WTC11 (cell line): ENCODE measurements at regions not wholly inside any gene's neighbourhood (a gene's known extent, or its start where the extent isn't known, plus 50 kb on each side); places are given as distances from the start of the nearest gene placed in this dataset.

ENCODE experiments used
- ATAC-seq: fragments of 200-7000 bp; cut with Tn5 transposase; 2 replicates; pipeline ENCODE4 v1.10.0; 2021; ENCODE audit warnings: mild to moderate bottlenecking, moderate library complexity
- CTCF ChIA-PET: fragments of 300-600 bp; sonication (Branson Sonifier 250); formaldehyde crosslinking; loops from one replicate; lab custom pipeline; 2021; ENCODE audit warnings: antibody characterized with exemption; lab: Charles Lee
- POLR2A ChIA-PET: fragments of 350-600 bp; sonication (Branson Sonifier 250); formaldehyde crosslinking; loops from one replicate; lab custom pipeline; 2021; ENCODE audit warnings: antibody characterized with exemption; lab: Charles Lee
- DNase-seq: peaks from one replicate; pipeline ENCODE4 v3.0.0; 2021; ENCODE audit warnings: low spot score
- H3K27ac Mint-ChIP-seq: 2 replicates; pipeline ENCODE4 v1.8.0; 2021; ENCODE audit warnings: mixed read lengths
- H3K27me3 Mint-ChIP-seq: 2 replicates; pipeline ENCODE4 v1.8.0; 2021; ENCODE audit warnings: low read depth, mild to moderate bottlenecking, moderate library complexity, mixed read lengths
- H3K36me3 Mint-ChIP-seq: 2 replicates; pipeline ENCODE4 v1.8.0; 2021; ENCODE audit warnings: mixed read lengths
- H3K4me1 Mint-ChIP-seq: 2 replicates; pipeline ENCODE4 v1.8.0; 2022; ENCODE audit warnings: mixed read lengths
- H3K4me3 Mint-ChIP-seq: 2 replicates; pipeline ENCODE4 v1.8.0; 2021; ENCODE audit warnings: mild to moderate bottlenecking, moderate library complexity, mixed read lengths
- H3K9me3 Mint-ChIP-seq: 2 replicates; pipeline ENCODE4 v1.8.0; 2021; ENCODE audit warnings: mixed read lengths
- ARID4B ChIP-seq: sonication (generic); formaldehyde crosslinking; IDR thresholded peaks from 2 replicates; pipeline ENCODE4 v1.8.0; 2023; ENCODE audit warnings: missing genetic modification reagents, mild to moderate bottlenecking, borderline replicate concordance
- CBFB ChIP-seq: sonication (generic); formaldehyde crosslinking; IDR thresholded peaks from 2 replicates; pipeline ENCODE4 v1.8.1; 2022; ENCODE audit warnings: mild to moderate bottlenecking, low read depth, missing genetic modification reagents
- CDX4 ChIP-seq: fragments of 250-450 bp; sonication (Bioruptor Pico); IDR thresholded peaks from 2 replicates; pipeline ENCODE4 v1.9.0; 2021; ENCODE audit warnings: moderate library complexity, mild to moderate bottlenecking, inconsistent platforms, borderline replicate concordance
- ESRRA ChIP-seq: sonication (generic); formaldehyde crosslinking; IDR thresholded peaks from 2 replicates; pipeline ENCODE4 v1.8.1; 2022; ENCODE audit warnings: mild to moderate bottlenecking, missing genetic modification reagents, borderline replicate concordance
- JUN ChIP-seq: sonication (generic); formaldehyde crosslinking; IDR thresholded peaks from 2 replicates; pipeline ENCODE4 v1.8.0; 2023; ENCODE audit warnings: mild to moderate bottlenecking, missing genetic modification reagents
- KAT7 ChIP-seq: sonication (generic); formaldehyde crosslinking; IDR thresholded peaks from 2 replicates; pipeline ENCODE4 v1.8.1; 2023; ENCODE audit warnings: missing genetic modification reagents, mild to moderate bottlenecking, borderline replicate concordance
- NFE2L1 ChIP-seq: sonication (generic); formaldehyde crosslinking; IDR thresholded peaks from 2 replicates; pipeline ENCODE4 v1.8.1; 2023; ENCODE audit warnings: missing genetic modification reagents
- NR3C1 ChIP-seq: sonication (generic); formaldehyde crosslinking; conservative IDR thresholded peaks from 2 replicates; pipeline ENCODE4 v1.8.1; 2023; ENCODE audit warnings: low read depth, mild to moderate bottlenecking, missing genetic modification reagents
- ZNF281 ChIP-seq: sonication (generic); formaldehyde crosslinking; IDR thresholded peaks from 2 replicates; pipeline ENCODE4 v1.8.0; 2023; ENCODE audit warnings: mild to moderate bottlenecking, missing genetic modification reagents
- ZNF317 ChIP-seq: sonication (generic); formaldehyde crosslinking; IDR thresholded peaks from 2 replicates; pipeline ENCODE4 v1.8.1; 2023; ENCODE audit warnings: low read depth, mild to moderate bottlenecking, moderate library complexity, missing genetic modification reagents, borderline replicate concordance
- TF ChIP-seq, protein P1 (sequence below): fragments of 200-600 bp; IDR thresholded peaks from 2 replicates; pipeline ENCODE4 v1.8.0; 2022; ENCODE audit warnings: antibody characterized with exemption
- TF ChIP-seq, protein P2 (sequence below): sonication (generic); formaldehyde crosslinking; IDR thresholded peaks from 2 replicates; pipeline ENCODE4 v1.8.1; 2022; ENCODE audit warnings: missing genetic modification reagents, borderline replicate concordance
- TF ChIP-seq, protein P3 (sequence below): fragments of 250-450 bp; sonication (Bioruptor Pico); conservative IDR thresholded peaks from 2 replicates; pipeline ENCODE4 v1.9.0; 2021; ENCODE audit warnings: mild to moderate bottlenecking
- TF ChIP-seq, protein P4 (sequence below): sonication (generic); formaldehyde crosslinking; IDR thresholded peaks from 2 replicates; pipeline ENCODE4 v1.8.0; 2023; ENCODE audit warnings: missing genetic modification reagents

GRCh38 chr18:30766053-30766452, 276.5 kb downstream of the DSC3 start:
- H3K27ac Mint-ChIP-seq = no peak overlapping the region
- ChIA-PET POLR2A (no interaction called here), CTCF (no interaction called here)
- no peak overlapping the region for H3K4me3 Mint-ChIP-seq
- H3K9me3 Mint-ChIP-seq = peaks cover 34% of the 10 kb centered on the region
- H3K36me3 Mint-ChIP-seq = peaks cover 37% of the 10 kb centered on the region
- ATAC-seq (no peak), DNase-seq (no peak)
- no peak for TF ChIP-seq ZNF281
- TF ChIP-seq KAT7 = no peak
- TF ChIP-seq CBFB (CRISPR knock-in tag) = no peak
- TF ChIP-seq CDX4 (CRISPR knock-in tag) = no peak
- TF ChIP-seq, protein P1, sequence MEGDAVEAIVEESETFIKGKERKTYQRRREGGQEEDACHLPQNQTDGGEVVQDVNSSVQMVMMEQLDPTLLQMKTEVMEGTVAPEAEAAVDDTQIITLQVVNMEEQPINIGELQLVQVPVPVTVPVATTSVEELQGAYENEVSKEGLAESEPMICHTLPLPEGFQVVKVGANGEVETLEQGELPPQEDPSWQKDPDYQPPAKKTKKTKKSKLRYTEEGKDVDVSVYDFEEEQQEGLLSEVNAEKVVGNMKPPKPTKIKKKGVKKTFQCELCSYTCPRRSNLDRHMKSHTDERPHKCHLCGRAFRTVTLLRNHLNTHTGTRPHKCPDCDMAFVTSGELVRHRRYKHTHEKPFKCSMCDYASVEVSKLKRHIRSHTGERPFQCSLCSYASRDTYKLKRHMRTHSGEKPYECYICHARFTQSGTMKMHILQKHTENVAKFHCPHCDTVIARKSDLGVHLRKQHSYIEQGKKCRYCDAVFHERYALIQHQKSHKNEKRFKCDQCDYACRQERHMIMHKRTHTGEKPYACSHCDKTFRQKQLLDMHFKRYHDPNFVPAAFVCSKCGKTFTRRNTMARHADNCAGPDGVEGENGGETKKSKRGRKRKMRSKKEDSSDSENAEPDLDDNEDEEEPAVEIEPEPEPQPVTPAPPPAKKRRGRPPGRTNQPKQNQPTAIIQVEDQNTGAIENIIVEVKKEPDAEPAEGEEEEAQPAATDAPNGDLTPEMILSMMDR = no peak
- TF ChIP-seq JUN = no peak
- TF ChIP-seq ZNF317 (CRISPR knock-in tag) = no peak
- TF ChIP-seq, protein P2, sequence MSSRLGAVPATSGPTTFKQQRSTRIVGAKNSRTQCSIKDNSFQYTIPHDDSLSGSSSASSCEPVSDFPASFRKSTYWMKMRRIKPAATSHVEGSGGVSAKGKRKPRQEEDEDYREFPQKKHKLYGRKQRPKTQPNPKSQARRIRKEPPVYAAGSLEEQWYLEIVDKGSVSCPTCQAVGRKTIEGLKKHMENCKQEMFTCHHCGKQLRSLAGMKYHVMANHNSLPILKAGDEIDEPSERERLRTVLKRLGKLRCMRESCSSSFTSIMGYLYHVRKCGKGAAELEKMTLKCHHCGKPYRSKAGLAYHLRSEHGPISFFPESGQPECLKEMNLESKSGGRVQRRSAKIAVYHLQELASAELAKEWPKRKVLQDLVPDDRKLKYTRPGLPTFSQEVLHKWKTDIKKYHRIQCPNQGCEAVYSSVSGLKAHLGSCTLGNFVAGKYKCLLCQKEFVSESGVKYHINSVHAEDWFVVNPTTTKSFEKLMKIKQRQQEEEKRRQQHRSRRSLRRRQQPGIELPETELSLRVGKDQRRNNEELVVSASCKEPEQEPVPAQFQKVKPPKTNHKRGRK = no peak
- no peak for TF ChIP-seq ARID4B (CRISPR knock-in tag)
- peaks cover 97% of the 10 kb centered on the region for H3K27me3 Mint-ChIP-seq
- H3K4me1 Mint-ChIP-seq = peaks cover 50% of the 10 kb centered on the region

DNA sequence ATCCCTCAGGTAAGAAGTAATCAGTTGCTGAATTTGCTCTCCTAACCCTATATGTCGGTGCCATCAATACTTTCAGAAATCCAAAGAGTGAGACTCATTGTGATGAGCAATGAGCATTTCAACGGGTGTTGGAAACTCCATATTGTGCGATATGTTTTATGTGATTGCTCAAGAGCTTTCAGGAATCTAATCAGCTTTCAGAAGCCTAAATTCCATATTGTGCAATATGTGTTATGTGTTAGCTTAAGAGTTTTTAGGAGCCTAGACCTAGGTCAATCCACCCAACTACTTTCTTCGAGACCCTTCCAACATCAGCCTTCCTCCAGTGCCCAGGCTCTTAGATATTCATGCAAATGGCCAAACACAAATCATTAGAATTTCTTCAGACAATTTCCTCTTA, 277.3 kb downstream of the DSC3 start:
- peaks cover 50% of the 10 kb centered on the region for H3K4me1 Mint-ChIP-seq
- POLR2A ChIA-PET = no interaction called here
- no peak overlapping the region for H3K27ac Mint-ChIP-seq
- ATAC-seq = no peak
- peaks cover 26% of the 10 kb centered on the region for H3K9me3 Mint-ChIP-seq
- TF ChIP-seq ESRRA (CRISPR knock-in tag) = no peak
- TF ChIP-seq, protein P3, sequence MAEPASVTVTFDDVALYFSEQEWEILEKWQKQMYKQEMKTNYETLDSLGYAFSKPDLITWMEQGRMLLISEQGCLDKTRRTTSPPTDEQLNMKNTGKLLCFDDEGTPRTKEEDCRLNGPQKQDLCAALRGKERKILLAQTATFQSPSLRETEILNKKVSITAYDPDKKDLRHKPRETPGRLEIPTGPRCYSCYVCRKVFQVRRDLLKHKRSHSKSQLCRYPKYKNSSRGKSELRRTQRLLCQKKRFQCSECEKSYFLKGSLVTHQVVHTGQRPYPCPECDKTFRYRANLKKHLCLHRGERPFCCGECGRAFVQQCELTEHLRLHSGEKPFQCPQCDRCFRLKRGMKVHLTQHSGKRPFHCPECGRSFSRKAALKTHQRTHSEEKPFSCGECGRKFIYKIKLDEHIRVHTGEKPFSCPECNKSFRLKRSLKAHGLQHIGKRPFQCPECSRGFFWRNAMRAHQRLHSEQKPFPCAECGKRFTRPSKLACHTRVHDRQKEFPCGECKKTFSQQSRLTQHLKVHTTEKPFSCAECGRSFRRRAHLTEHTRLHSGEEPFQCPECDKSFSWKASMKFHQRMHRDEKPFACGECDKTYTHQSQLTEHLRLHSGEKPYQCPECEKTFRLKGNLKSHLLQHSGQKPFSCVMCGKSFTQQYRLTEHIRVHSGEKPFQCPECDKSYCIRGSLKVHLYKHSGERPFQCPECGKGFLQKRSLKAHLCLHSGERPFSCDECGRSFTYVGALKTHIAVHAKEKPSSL = no peak
- TF ChIP-seq NFE2L1 (CRISPR knock-in tag) = no peak
- TF ChIP-seq NR3C1 (CRISPR knock-in tag) = no peak
- TF ChIP-seq, protein P4, sequence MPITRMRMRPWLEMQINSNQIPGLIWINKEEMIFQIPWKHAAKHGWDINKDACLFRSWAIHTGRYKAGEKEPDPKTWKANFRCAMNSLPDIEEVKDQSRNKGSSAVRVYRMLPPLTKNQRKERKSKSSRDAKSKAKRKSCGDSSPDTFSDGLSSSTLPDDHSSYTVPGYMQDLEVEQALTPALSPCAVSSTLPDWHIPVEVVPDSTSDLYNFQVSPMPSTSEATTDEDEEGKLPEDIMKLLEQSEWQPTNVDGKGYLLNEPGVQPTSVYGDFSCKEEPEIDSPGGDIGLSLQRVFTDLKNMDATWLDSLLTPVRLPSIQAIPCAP (CRISPR knock-in tag) = no peak
- TF ChIP-seq, all 79 proteins: peak for 0
- Mint-ChIP-seq H3K36me3 (peaks cover 29% of the 10 kb centered on the region), H3K4me3 (no peak overlapping the region), H3K27me3 (peaks cover 96% of the 10 kb centered on the region)
- CTCF ChIA-PET = no interaction called here
- no peak for DNase-seq
